CD4-positive, alpha-beta T cell (primary cell): ENCODE measurements at regions not wholly inside any gene's neighbourhood (a gene's known extent, or its start where the extent isn't known, plus 50 kb on each side); places are given as distances from the start of the nearest gene placed in this dataset.

Experiments
- ATAC-seq: fragments of 200-7000 bp; cut with Tn5 transposase; one replicate; pipeline ENCODE4 v1.10.0; 2022; ENCODE audit warnings: mild to moderate bottlenecking; ENCODE audit not compliant: poor library complexity
- CTCF ChIA-PET: fragments of 350-600 bp; sonication (Branson Sonifier 250); formaldehyde crosslinking; loops from one replicate; lab custom pipeline; 2021; ENCODE audit warnings: antibody characterized with exemption, inconsistent platforms; lab: Charles Lee
- POLR2A ChIA-PET: fragments of 350-600 bp; sonication (Branson Sonifier 250); formaldehyde crosslinking; loops from one replicate; lab custom pipeline; 2021; ENCODE audit warnings: antibody characterized with exemption, inconsistent platforms; lab: Charles Lee
- DNase-seq, 14 experiments: peaks; one replicate each; pipeline ENCODE4 v3.0.0-alpha.2; 2013 to 2020; ENCODE audit warnings: mixed read lengths in 2 of 14
- H3K27ac ChIP-seq, 2 donors: one replicate each; pipeline versions ENCODE4 v1.5.1 to v1.7.0; 2013; ENCODE audit warnings: low read length in 2 of 2, low read depth in 1 of 2, mild to moderate bottlenecking in 1 of 2
- H3K27me3 ChIP-seq, 2 experiments: 1 replicate in 1 of 2; 2 replicates in 1 of 2; pipeline versions ENCODE4 v1.6.1 to v1.7.0; 2013; ENCODE audit warnings: low read length in 2 of 2, control low read depth in 1 of 2, mild to moderate bottlenecking in 1 of 2, moderate library complexity in 1 of 2; ENCODE audit not compliant: insufficient read depth in 2 of 2, control insufficient read depth in 1 of 2
- H3K36me3 ChIP-seq: one replicate; pipeline ENCODE4 v1.6.1; 2013; ENCODE audit warnings: low read length, control low read depth; ENCODE audit not compliant: insufficient read depth
- H3K4me1 ChIP-seq: one replicate; pipeline ENCODE4 v1.6.1; 2013; ENCODE audit warnings: low read length, control low read depth; ENCODE audit not compliant: insufficient read depth
- H3K4me3 ChIP-seq: one replicate; pipeline ENCODE4 v1.5.1; 2013; ENCODE audit warnings: mild to moderate bottlenecking, low read length, moderate library complexity
- H3K9me3 ChIP-seq, 2 experiments: 1 replicate in 1 of 2; 2 replicates in 1 of 2; pipeline versions ENCODE4 v1.6.1 to v1.7.0; 2013; ENCODE audit warnings: low read length in 2 of 2, mild to moderate bottlenecking in 2 of 2, control low read depth in 1 of 2, moderate library complexity in 1 of 2; ENCODE audit not compliant: control insufficient read depth in 1 of 2, insufficient read depth in 1 of 2
- H3K27ac Mint-ChIP-seq: one replicate; pipeline ENCODE4 v1.8.0; 2020; ENCODE audit warnings: mixed read lengths
- H3K27me3 Mint-ChIP-seq: one replicate; pipeline ENCODE4 v1.8.0; 2021; ENCODE audit warnings: mixed read lengths
- H3K36me3 Mint-ChIP-seq: one replicate; pipeline ENCODE4 v1.8.0; 2021; ENCODE audit warnings: low read depth, mixed read lengths
- H3K4me1 Mint-ChIP-seq: one replicate; pipeline ENCODE4 v1.8.0; 2021; ENCODE audit warnings: low read depth, mixed read lengths
- H3K4me3 Mint-ChIP-seq: one replicate; pipeline ENCODE4 v1.8.0; 2020; ENCODE audit warnings: mild to moderate bottlenecking, mixed read lengths
- H3K9me3 Mint-ChIP-seq: one replicate; pipeline ENCODE4 v1.8.0; 2020; ENCODE audit warnings: mixed read lengths
- intact Hi-C, 2 experiments: fragments of 100-400 bp; cut with DNase I in 1 of 2; cut with micrococcal nuclease in 1 of 2; formaldehyde crosslinking; loops; one replicate each; pipeline versions ENCODE4 v1.15.1 to v1.9.0; 2023 to 2025; cut with DNase I, micrococcal nuclease
- TF ChIP-seq, protein P1 (sequence below): fragments of 200-600 bp; IDR thresholded peaks from one replicate; pipeline ENCODE4 v1.8.0; 2022; ENCODE audit warnings: antibody characterized with exemption, mild to moderate bottlenecking

DNA sequence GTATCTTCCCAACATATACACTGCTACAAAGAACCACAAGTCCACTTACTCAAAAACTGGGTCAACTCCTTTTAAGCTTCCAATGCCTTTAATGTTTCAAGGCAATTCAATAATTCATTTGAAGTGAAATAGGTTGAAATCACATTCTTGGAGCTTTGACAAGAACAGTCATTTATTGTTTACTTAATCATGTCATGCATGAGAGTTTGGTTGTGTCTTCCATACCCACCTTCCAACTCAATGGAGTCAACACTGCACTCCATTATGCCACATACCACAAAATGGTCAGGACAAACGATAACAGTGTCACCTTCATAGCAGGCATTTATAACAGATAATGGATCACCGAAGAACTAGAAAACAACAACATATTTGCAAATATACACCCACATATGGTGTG, 506.3 kb downstream of the UQCRFS1 start:
- no peak for ATAC-seq
- Mint-ChIP-seq H3K9me3 (no peaks in the 10 kb centered on the region), H3K4me3 (no peak overlapping the region), H3K4me1 (no peaks in the 10 kb centered on the region), H3K27me3 (no peaks in the 10 kb centered on the region), H3K36me3 (no peaks in the 10 kb centered on the region), H3K27ac (no peak overlapping the region)
- TF ChIP-seq, protein P1, sequence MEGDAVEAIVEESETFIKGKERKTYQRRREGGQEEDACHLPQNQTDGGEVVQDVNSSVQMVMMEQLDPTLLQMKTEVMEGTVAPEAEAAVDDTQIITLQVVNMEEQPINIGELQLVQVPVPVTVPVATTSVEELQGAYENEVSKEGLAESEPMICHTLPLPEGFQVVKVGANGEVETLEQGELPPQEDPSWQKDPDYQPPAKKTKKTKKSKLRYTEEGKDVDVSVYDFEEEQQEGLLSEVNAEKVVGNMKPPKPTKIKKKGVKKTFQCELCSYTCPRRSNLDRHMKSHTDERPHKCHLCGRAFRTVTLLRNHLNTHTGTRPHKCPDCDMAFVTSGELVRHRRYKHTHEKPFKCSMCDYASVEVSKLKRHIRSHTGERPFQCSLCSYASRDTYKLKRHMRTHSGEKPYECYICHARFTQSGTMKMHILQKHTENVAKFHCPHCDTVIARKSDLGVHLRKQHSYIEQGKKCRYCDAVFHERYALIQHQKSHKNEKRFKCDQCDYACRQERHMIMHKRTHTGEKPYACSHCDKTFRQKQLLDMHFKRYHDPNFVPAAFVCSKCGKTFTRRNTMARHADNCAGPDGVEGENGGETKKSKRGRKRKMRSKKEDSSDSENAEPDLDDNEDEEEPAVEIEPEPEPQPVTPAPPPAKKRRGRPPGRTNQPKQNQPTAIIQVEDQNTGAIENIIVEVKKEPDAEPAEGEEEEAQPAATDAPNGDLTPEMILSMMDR, result no peak
- intact Hi-C loops, result no loop called here
- Histone ChIP-seq H3K27me3 (no peaks in the 10 kb centered on the region), H3K36me3 (no peaks in the 10 kb centered on the region), H3K9me3 (no peaks in the 10 kb centered on the region), H3K27ac (no peak overlapping the region), H3K4me3 (no peak overlapping the region), H3K4me1 (no peaks in the 10 kb centered on the region)
- ChIA-PET CTCF (no interaction called here), POLR2A (no interaction called here)
- DNase-seq, result no peak

GRCh38 chr19:28705008-28705407, 507.9 kb downstream of the UQCRFS1 start:
- Mint-ChIP-seq H3K4me1 (no peaks in the 10 kb centered on the region), H3K27ac (no peak overlapping the region), H3K4me3 (no peak overlapping the region), H3K27me3 (no peaks in the 10 kb centered on the region), H3K36me3 (no peaks in the 10 kb centered on the region), H3K9me3 (no peaks in the 10 kb centered on the region)
- TF ChIP-seq, protein P1, result no peak
- no peaks in the 10 kb centered on the region for H3K27me3 ChIP-seq
- DNase-seq, result no peak
- no peak overlapping the region for H3K27ac ChIP-seq
- intact Hi-C loops, result no loop called here
- no peaks in the 10 kb centered on the region for H3K9me3 ChIP-seq
- no peaks in the 10 kb centered on the region for H3K4me1 ChIP-seq
- no peak for ATAC-seq
- CTCF ChIA-PET, result no interaction called here
- POLR2A ChIA-PET, result no interaction called here
- no peak overlapping the region for H3K4me3 ChIP-seq
- H3K36me3 ChIP-seq, result no peaks in the 10 kb centered on the region

GRCh38 chr19:28703400-28703956, 509.5 kb downstream of the UQCRFS1 start:
- intact Hi-C loops, result no loop called here
- no peaks in the 10 kb centered on the region for H3K9me3 Mint-ChIP-seq
- no peaks in the 10 kb centered on the region for H3K4me1 ChIP-seq
- ChIA-PET POLR2A (no interaction called here), CTCF (no interaction called here)
- H3K4me3 ChIP-seq, result no peak overlapping the region
- DNase-seq (no peak), ATAC-seq (no peak)
- H3K27me3 Mint-ChIP-seq, result no peaks in the 10 kb centered on the region
- no peaks in the 10 kb centered on the region for H3K4me1 Mint-ChIP-seq
- no peaks in the 10 kb centered on the region for H3K36me3 Mint-ChIP-seq
- H3K27ac ChIP-seq, result no peak overlapping the region
- H3K36me3 ChIP-seq, result no peaks in the 10 kb centered on the region
- TF ChIP-seq, protein P1, result no peak
- no peaks in the 10 kb centered on the region for H3K27me3 ChIP-seq
- H3K27ac Mint-ChIP-seq, result no peak overlapping the region
- H3K9me3 ChIP-seq, result no peaks in the 10 kb centered on the region
- no peak overlapping the region for H3K4me3 Mint-ChIP-seq
